GM21528 (cell line): ENCODE measurements at regions not wholly inside any gene's neighbourhood (a gene's known extent, or its start where the extent isn't known, plus 50 kb on each side); places are given as distances from the start of the nearest gene placed in this dataset.

Experiments
- ATAC-seq: cut with Tn5 transposase; IDR thresholded peaks from one replicate; pipeline ENCODE4 v1.9.1; 2021; ENCODE audit warnings: mild to moderate bottlenecking, moderate library complexity; ENCODE audit not compliant: unreplicated experiment, low FRiP score

DNA sequence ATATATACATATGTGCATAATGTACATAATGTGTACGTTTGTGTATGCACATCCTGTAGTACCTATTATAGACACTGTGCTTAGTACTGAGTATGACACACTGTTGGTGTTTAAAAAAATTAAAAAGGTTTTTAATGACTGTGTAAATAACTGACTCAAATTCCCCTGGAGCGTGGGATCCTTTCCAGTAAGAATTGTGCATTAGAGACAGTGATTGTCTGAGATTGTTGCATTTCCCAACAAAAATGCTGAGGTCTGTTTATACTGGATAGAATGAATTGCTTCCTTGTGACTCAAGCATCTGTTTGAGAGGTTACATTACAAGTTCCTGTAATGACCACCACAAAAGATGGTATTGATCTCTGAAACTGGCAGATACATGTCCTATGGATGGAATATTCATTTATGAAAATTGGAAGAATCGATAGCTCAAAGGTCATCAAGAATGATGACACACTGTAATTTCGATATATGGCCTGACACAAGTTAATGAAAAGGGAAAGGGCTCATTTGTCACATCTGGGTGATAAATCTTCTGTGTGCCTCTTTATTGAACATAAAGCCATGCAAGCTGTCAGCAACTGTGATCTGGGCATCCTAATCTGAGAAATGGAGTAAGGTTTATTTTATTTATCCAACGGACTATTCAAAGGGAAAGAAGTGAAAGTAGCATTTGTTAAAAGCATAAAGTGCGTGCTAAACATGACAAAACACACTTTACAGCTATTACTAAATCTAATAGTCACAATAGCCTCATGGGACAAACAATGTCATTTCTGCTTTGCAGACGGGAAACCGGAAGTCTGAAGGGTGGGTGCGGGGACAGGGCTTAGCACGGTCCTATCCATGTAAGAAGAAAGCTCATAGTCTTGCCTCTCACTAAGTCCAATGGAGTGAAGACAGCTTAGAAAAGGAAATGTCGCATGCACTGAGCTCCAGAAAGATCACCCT lies 228.8 kb downstream of the CDH11 start:
- ATAC-seq: no peak

DNA sequence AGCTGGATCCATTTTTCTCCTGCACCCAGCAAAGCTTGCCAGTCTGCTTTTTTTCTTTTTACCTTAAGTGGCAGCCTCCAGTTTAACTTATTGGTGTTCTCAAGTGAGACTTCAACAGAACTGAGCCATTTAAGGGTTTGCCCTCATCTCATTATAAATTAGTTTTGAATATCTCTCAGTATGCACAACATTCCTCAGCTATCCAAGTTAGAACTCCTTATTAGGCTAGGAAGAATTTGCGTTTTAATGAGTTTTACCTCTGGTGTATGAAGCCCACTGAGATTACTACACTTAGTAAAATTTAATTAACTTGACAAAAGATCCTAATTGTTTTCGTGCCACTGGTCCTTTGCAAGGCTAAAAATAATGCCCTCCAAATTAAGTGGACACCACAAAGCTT lies 232.4 kb downstream of the CDH11 start:
- ATAC-seq: no peak

DNA sequence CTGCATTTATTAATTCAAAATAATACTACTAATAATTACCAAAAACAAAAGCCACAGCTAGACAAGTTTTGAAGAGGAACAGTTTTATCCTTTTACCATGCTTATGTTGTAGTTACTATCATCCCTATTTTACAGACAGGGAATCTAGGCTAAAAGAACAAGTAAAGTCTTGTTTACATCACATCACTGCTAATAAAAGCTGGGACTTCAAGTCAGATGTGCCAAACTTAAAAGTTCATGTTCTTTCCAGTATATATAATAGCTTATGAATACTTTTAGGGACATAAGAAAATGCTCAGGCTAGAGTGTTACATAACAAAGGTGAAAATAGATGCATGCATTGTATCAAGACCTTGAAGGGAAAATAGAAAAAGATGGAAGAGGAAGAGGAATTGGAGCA lies 234.2 kb downstream of the CDH11 start:
- no peak for ATAC-seq

DNA sequence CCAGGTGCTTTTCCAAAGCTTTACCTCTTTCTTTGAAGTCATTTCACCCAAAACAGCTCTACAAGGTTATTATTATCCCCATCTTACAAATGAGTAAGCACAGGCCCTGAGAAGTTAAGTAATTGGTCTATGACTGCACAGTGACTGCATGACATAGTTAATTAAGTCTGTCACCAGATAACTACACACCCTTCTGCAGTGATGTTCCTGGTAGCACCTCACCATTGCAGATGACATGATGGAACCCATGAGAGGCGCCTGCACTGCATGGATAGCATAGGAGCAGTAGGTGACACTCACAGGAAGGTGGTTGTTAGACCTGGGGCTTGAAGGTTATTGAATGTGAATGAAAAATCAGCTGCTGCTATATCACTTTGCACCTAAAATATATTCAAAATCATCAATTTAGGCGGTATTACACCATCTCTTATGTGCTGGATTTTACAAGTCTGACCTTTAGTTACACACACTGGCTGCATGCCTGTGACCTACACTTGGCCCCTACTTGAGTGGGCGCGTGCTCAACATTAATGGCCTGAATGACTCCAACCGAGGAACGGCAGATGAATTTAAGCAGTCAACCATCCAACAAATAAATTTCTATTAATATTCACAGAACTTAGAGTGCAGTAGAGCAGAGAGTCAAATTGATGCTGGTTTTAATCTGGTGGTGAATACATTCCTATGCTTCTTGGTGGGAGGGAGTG lies 239.6 kb downstream of the CDH11 start:
- ATAC-seq: no peak

DNA sequence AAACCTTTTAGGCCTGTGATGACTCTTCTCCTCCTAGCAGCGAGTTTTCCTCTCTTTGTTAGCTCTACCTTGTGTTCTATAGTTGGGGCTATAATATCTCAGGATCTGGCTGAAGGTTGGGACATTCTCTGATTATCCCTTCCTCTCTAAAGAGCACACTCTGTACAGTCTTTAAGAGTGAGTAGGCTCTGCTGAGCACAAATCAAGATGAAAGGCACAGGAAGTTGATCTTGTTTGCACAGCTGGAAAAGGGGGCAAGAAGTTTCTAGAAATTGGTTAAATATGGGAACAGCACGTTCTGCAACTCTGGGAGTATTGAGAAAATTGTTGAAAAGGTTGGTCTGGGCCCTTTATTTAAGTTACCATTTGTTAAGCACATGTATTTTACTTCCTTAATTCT lies 240.9 kb downstream of the CDH11 start:
- ATAC-seq: no peak

DNA sequence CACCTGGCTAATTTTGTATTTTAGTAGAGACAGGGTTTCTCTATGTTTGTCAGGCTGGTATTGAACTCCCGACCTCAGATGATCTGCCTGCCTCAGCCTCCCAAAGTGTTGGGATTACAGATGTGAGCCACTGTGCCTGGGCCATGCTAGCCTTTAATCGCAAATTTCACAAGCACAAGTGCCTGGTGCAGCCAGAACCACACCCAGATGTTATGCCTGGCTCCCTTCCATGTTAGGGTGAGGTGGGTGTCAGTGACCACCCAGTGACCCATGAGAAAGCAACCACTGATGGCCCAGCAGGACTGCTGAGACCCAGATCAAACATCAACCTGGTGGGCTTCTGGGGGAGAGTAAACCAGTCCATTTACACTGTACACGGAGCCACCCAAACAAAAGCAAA lies 241.9 kb downstream of the CDH11 start:
- no peak for ATAC-seq

DNA sequence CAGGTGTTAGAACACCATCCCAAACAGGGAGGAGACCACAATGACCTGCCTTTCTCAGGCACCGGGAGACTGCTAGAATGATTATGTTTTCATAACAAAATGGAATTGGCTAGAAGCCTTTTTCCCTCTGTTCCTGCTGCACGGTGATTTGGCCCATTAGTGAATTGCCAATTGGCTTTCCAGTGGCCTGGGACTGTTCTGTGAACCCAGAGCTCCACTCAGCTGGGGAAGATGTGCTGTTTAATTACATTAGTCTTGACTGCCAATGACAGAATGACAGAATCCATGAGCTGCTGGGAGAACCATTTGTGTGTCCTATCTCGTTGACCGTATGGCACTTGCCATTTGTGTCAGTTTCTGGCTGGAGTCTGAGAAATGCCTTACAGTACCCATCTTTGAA lies 242.9 kb downstream of the CDH11 start:
- ATAC-seq: no peak

DNA sequence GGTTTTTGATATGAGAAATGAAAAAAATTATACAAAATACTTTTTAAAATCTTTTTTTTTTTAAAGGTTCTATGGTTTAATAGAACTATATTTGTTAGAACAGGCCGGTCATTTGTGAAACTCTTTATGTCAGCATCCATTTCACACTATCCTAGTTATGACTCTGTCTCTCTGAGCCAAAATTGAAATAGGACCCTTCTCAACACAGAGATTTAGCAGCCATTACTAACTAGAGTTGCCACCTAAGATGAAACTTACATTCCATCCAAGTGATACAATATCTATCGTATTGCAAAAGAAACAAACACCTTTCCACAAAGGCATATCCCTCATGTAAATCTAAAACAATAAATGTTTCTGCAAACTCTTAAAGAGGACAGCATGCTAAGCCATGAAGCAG lies 249.8 kb downstream of the CDH11 start:
- no peak for ATAC-seq

DNA sequence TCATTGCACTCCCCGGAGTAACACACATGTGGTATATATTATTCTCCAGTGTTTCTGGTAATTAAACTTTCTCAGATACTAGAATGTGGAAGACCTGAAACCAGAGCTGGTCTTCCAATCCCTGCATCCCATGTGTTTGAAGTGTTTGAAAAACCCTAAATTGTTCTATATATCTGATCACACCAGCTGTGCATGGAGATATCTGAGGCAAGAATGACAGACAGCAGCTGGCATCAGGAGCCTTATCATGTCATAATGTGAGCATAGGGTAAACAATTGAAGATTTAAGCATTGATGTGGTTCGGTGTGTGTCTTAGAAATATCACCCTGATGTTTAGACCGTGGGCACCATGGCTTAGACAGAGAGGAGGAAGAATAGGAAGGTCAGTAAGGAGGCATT lies 251.0 kb downstream of the CDH11 start:
- ATAC-seq: no peak

DNA sequence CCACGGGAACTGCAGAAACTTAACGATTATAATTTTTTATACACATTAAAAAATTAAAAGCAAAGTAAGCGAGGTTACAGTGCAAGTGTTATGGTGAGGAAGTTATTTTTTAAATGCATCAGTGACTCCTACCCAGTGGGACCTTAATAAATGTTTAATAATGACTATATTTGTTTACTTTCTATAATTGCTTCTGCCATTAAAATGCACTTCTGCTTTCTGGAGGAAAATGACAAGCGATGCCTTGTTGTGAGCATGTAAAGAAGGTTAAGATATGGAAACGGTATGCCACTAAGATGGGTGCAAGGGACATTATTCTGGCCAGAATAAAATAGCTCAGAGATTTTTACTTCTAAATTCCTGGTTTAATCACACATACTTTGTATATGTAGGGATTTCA lies 252.1 kb downstream of the CDH11 start:
- no peak for ATAC-seq

DNA sequence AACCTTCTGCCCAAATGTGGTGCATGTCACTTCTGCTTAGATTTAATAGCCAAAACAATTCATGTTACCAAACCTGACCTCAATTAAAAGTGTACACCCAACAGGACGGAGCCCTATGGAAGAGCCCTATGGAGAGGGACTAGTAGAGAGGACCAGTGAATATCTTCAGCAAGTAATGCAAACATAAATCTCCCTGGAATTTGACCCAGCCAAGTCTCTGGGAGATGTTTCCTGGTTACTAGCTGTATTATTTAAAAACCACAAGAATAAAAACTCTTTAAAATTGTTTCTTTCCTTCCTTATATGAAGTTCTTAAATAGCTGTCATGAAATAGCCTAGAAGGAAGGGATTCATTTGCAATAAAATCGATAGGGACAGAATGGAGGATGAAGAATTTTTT lies 255.8 kb downstream of the CDH11 start:
- ATAC-seq: no peak

DNA sequence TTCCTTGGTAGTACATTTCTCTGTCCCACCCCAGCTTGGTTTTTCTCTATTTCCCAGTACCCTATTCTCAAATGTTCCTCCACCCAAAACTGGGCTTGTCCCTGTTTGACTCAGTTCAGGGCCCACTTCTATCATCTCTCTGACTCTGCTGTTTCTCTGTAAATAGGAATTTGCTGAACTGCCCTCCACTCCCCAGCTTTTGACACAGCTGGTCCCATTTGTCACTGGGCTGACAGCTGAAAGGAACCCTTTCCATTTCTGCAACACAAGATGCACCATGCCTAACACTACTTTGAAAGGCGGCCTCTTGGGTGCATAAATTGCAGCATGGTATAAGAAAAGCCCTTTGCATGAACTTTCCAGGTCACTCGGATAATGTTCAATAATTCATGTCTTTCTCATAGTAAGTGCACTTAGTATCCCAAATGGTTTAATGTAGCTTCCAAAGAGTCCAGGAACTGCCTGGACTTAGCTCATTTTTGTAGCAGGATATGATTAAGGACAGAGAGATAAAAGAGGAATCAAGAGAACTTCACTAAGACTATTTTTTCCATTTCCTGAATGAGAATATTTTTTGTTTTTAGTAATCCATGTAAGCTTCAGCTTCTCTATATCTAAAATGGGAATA lies 256.7 kb downstream of the CDH11 start:
- no peak for ATAC-seq

DNA sequence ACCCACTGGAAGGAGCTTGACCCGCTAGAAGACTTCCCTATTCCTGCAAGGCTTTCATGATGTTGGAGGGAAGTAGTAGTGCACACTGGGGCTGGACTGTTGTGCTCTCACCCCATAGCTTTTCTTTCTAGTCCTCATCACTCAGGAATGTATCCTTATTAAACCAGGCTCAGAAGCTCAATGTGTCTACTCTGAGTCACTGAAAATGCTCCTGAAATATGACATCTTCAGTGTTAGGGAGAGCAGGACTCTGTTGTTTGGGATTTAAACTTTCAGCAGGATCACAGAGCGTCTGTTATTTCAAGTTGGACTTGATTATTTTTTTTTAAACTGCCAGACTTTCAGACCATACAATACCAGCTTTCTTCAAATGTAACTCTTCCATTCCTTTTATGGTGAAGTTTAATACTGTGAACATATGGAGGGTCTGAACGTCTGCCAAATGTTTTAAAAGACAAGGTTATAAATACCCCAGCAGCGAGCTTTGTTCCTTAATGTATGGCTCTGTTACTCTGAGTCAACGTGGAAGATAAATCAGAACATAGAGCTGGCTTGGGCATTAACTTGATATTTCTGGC lies 257.5 kb downstream of the CDH11 start:
- ATAC-seq: no peak

DNA sequence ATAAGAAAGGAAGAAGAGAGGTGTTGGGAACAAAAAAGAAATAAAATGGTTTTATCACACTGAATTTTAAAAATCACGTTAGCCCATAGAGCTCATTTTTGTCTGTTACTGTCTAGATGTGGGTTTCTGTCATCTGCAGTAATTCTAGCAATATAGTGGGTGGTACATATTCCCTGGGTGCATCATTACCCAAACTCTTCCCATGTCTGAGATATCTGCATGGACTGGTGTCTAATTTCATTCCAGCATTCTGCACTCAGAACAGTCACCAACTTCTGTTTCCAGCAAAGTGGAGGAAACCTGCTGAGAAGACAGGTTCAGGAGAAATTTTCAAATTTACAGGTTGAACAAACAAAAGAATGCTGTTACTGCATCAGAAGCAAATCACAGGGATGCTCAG lies 263.8 kb downstream of the CDH11 start:
- no peak for ATAC-seq

DNA sequence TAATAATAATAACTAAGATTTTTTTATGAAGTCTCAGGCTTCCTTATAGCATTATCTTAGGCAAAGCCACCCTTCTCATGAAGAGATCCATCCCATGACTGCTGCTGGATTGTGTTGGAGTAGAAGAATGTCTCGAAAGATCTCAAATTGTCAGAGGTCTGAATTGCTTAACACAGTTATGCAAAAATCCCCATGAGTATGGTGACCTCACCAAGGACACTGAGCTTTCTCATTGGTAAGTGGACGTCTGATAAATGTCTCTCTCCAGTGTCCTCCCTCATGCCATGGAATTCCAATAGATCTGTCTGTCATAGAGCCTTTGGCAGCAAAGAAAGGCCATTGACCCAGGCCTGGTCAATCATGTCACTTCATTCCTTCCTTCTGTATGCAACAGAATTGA lies 264.5 kb downstream of the CDH11 start:
- no peak for ATAC-seq

DNA sequence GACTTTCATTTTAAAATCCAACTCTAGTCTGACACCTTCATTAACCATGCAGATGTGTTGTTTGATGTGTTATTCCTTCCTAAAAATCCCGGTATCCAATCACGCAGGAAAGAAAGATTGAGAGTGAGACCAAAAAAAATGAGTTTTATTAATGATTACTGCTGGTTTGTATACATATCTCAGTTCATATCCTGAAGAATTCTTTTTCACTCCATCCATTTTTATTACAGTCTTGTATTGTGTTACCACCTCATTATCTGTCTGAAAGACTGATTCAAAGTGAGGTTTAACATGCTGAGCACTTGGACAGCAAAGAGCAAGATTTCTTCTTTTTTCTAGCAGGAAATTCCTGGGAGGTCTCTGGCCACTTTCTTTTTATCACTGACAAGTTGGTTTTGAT lies 268.3 kb downstream of the CDH11 start:
- ATAC-seq: no peak

DNA sequence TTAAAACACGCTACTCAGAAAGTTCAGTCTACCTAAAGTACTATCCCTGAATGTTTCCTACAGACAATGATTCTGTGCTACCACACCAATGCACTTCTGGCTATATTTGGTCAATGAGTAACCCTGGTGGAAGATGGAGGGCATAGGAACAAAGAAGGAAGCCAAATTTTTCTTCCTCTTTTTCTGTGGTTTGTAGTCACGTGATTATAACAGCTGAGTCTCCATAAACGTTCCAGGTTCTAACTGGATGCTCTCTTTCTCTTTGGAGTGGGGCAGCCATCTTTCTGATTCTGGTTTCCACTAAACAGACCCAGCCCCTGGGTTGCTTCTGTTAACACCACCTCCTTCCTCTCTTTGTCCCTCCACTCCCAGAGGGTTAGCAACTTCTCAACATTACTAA lies 274.9 kb downstream of the CDH11 start:
- no peak for ATAC-seq

DNA sequence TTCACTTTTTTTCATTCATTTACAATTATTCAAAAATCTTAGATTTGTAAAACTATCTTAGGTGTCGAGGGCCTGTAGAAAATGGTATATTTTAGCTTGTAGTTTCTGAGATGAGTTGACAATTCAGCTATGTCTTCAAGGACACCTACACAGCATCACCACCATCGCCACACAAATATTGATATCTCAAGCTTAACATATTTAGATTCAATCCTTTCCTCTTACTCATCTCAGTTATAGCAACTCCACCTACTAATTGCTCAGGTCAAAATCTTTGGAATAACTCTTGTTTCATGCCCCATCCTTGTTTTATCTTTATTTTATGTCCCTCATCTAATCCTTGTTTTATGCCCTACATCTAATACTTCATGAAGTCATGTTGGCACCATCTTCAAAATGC lies 276.8 kb downstream of the CDH11 start:
- ATAC-seq: no peak

DNA sequence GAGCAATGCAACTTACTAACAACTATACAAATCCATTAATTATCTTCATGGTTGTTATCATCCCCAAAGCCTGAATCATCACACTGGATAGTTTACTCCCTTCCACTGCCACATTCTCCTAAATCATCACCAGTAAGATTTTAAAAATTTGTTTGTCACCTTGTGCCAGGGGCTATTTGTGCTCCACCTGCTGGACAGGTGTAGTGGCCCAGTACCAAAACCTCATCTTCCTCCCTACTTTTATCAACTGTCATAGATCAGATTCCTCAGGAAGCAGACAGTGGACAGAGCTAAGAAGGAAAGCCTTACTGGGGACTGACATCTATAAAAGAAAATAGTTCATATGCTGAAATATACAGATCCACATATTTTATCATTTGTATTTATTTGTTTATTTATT lies 280.4 kb downstream of the CDH11 start:
- ATAC-seq: no peak

DNA sequence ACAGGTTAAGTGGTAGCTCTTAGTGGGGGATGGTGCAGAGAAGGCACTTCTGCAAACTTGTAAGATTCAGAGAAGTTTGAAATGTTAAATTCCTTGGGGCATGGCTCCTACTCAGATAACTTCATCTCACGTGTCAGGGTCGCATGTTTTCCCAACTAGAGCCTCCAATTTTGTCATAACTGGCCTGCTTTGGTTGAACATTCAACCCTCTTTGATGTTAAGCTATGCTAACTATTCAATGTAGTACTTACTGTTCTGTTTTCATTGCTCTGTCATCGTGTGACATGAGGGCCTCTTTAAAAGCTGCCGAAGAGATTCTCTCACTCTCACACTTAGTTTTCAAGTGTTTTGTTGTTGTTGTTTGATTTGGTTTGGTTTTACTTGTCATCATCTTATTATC lies 280.8 kb downstream of the CDH11 start:
- no peak for ATAC-seq

DNA sequence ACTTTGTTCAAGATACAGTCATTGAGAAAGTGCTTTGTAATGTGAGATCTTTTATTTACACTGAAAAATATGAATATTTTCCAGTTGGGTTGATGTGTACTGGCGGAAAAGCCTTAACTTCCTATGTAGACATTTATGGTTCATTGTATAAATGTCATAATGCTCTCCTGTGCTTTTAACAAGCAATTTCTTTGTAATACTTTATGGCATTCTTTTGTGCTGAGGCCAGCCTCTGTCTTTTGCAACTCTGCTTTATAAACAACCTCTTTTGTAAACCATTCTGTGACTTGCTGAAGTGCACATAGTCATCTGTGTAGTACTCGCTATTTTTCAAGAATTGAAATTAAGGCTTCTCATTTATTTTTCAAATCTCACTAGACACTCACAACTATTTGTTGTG lies 291.2 kb downstream of the CDH11 start:
- ATAC-seq: no peak
